Esophagus muscularis mucosa (tissue), 3 donors: ENCODE measurements at regions not wholly inside any gene's neighbourhood (a gene's known extent, or its start where the extent isn't known, plus 50 kb on each side); places are given as distances from the start of the nearest gene placed in this dataset.

Experiments
- CTCF ChIP-seq, 3 experiments: fragments of 200-600 bp in 2 of 3; fragments of 450-650 bp in 1 of 3; sonication (generic) in 2 of 3; IDR thresholded peaks; one replicate each; pipeline ENCODE4 v1.5.1; 2017 to 2019; ENCODE audit warnings: antibody characterized with exemption in 3 of 3, mild to moderate bottlenecking in 2 of 3, moderate library complexity in 1 of 3
- POLR2A ChIP-seq: fragments of 450-650 bp; IDR thresholded peaks from one replicate; pipeline ENCODE4 v1.6.1; 2017; ENCODE audit warnings: antibody characterized with exemption, moderate library complexity, mild to moderate bottlenecking, low read depth

- TF ChIP-seq CTCF (IDR thresholded peaks at IDR 0.05) (no peak), POLR2A (no peak)
These were observed 945.4 kb upstream of the GYPC start for GRCh38 chr2:125710561-125710960.
